HepG2 (cell line): ENCODE measurements at regions not wholly inside any gene's neighbourhood (a gene's known extent, or its start where the extent isn't known, plus 50 kb on each side); places are given as distances from the start of the nearest gene placed in this dataset.

ENCODE experiments used
- BHLHE40 ChIP-seq: IDR thresholded peaks from 2 replicates; pipeline ENCODE4 v1.6.1; 2011; ENCODE audit warnings: low read length, improper control_type of control experiment
- ELK4 ChIP-seq: sonication (generic); formaldehyde crosslinking; IDR thresholded peaks from 2 replicates; pipeline ENCODE4 v1.9.0; 2021; ENCODE audit warnings: missing genetic modification reagents, borderline replicate concordance
- FOXA3 ChIP-seq: IDR thresholded peaks from 2 replicates; pipeline ENCODE4 v1.6.1; 2016; ENCODE audit warnings: missing genetic modification reagents, missing compliant biosample characterization
- HNRNPH1 ChIP-seq: fragments of 200-400 bp; formaldehyde crosslinking; optimal IDR thresholded peaks from 2 replicates; pipeline ENCODE3; 2017; ENCODE audit warnings: mild to moderate bottlenecking, low read depth, low read length
- HNRNPLL ChIP-seq: fragments of 200-400 bp; formaldehyde crosslinking; IDR thresholded peaks from 2 replicates; pipeline ENCODE4 v1.6.1; 2017; ENCODE audit warnings: mild to moderate bottlenecking, low read depth, low read length; ENCODE audit not compliant: poor library complexity, severe bottlenecking
- ISX ChIP-seq: sonication (generic); formaldehyde crosslinking; conservative IDR thresholded peaks from 2 replicates; pipeline ENCODE4 v1.5.0; 2020; ENCODE audit warnings: missing genetic modification reagents
- KDM3A ChIP-seq: IDR thresholded peaks from 2 replicates; pipeline ENCODE4 v1.6.1; 2018; ENCODE audit warnings: low read depth, missing compliant biosample characterization
- KDM5B ChIP-seq: sonication (generic); formaldehyde crosslinking; IDR thresholded peaks from 2 replicates; pipeline ENCODE4 v1.4.0; 2020; ENCODE audit warnings: missing genetic modification reagents, mild to moderate bottlenecking, borderline replicate concordance
- KLF6 ChIP-seq: IDR thresholded peaks from 2 replicates; pipeline ENCODE4 v1.8.0; 2016; ENCODE audit warnings: missing biosample characterization, missing genetic modification reagents
- PRMT3 ChIP-seq: sonication (generic); formaldehyde crosslinking; IDR thresholded peaks from 2 replicates; pipeline ENCODE4 v1.8.1; 2022; ENCODE audit warnings: low read depth, mild to moderate bottlenecking, moderate library complexity, missing genetic modification reagents, borderline replicate concordance
- RBAK ChIP-seq: sonication (generic); formaldehyde crosslinking; IDR thresholded peaks from 2 replicates; pipeline ENCODE4 v1.5.1; 2020; ENCODE audit warnings: mild to moderate bottlenecking, missing genetic modification reagents
- RBM22 ChIP-seq: fragments of 200-400 bp; formaldehyde crosslinking; optimal IDR thresholded peaks from 2 replicates; pipeline ENCODE3; 2017; ENCODE audit warnings: mild to moderate bottlenecking, low read length, moderate library complexity
- SAP130 ChIP-seq: IDR thresholded peaks from 2 replicates; pipeline ENCODE4 v1.6.1; 2016; ENCODE audit warnings: low read depth
- SIN3B ChIP-seq: fragments of 150-350 bp; IDR thresholded peaks from 2 replicates; pipeline ENCODE4 v1.6.1; 2014; ENCODE audit warnings: low read length
- SKI ChIP-seq: fragments of 450-650 bp; IDR thresholded peaks from one replicate; pipeline ENCODE4 v1.6.1; 2018; ENCODE audit warnings: mild to moderate bottlenecking; ENCODE audit not compliant: partially characterized antibody
- ZNF335 ChIP-seq: sonication (generic); formaldehyde crosslinking; IDR thresholded peaks from 2 replicates; pipeline ENCODE4 v1.4.0; 2020; ENCODE audit warnings: missing genetic modification reagents
- ZNF33B ChIP-seq: sonication (generic); formaldehyde crosslinking; IDR thresholded peaks from 2 replicates; pipeline ENCODE4 v1.5.1; 2020; ENCODE audit warnings: mild to moderate bottlenecking, missing genetic modification reagents
- ZNF451 ChIP-seq: sonication (generic); formaldehyde crosslinking; IDR thresholded peaks from 2 replicates; pipeline ENCODE4 v1.5.0; 2020; ENCODE audit warnings: mild to moderate bottlenecking, missing genetic modification reagents
- ZNF530 ChIP-seq: sonication (generic); formaldehyde crosslinking; IDR thresholded peaks from 2 replicates; pipeline ENCODE4 v1.5.0; 2020; ENCODE audit warnings: low read depth, mild to moderate bottlenecking, missing genetic modification reagents
- ZNF607 ChIP-seq: sonication (generic); formaldehyde crosslinking; IDR thresholded peaks from 2 replicates; pipeline ENCODE4 v1.5.1; 2020; ENCODE audit warnings: missing genetic modification reagents, mild to moderate bottlenecking, borderline replicate concordance
- ZNF629 ChIP-seq: sonication (generic); formaldehyde crosslinking; conservative IDR thresholded peaks from 2 replicates; pipeline ENCODE4 v1.5.0; 2020; ENCODE audit warnings: missing genetic modification reagents
- ZNF674 ChIP-seq: sonication (generic); formaldehyde crosslinking; IDR thresholded peaks from 2 replicates; pipeline ENCODE4 v1.5.0; 2020; ENCODE audit warnings: low read depth, mild to moderate bottlenecking, missing genetic modification reagents
- ZNF720 ChIP-seq: sonication (generic); formaldehyde crosslinking; IDR thresholded peaks from 2 replicates; pipeline ENCODE4 v1.4.0; 2020; ENCODE audit warnings: missing genetic modification reagents
- TF ChIP-seq, protein P1 (sequence below): sonication (generic); formaldehyde crosslinking; IDR thresholded peaks from 2 replicates; pipeline ENCODE4 v1.9.0; 2021; ENCODE audit warnings: missing genetic modification reagents, borderline replicate concordance
- TF ChIP-seq, protein P2 (sequence below): fragments of 450-650 bp; IDR thresholded peaks from 2 replicates; pipeline ENCODE4 v1.6.1; 2017
- TF ChIP-seq, protein P3 (sequence below): IDR thresholded peaks from 2 replicates; pipeline ENCODE4 v1.6.1; 2016; ENCODE audit warnings: low read depth

- TF ChIP-seq ZNF607 (peak; percentile 55; the same call in 1 of the 2 replicates), ISX (CRISPR knock-in tag) (no peak), ZNF674 (CRISPR knock-in tag) (no peak), RBAK (no peak), HNRNPLL (no peak), FOXA3 (peak; percentile 88), RBM22 (no peak), ZNF451 (CRISPR knock-in tag) (no peak), ZNF335 (no peak), ZNF720 (CRISPR knock-in tag) (no peak), SKI (no peak), ELK4 (CRISPR knock-in tag) (no peak), ZNF530 (CRISPR knock-in tag) (no peak), ZNF629 (CRISPR knock-in tag) (no peak), KLF6 (no peak), BHLHE40 (no peak), KDM3A (no peak; the same call in 1 of the 2 replicates), HNRNPH1 (no peak), SIN3B (no peak), ZNF33B (CRISPR knock-in tag) (no peak), KDM5B (CRISPR knock-in tag) (no peak), PRMT3 (CRISPR knock-in tag) (no peak), SAP130 (CRISPR knock-in tag) (peak; percentile 48; the same call in 1 of the 2 replicates)
- TF ChIP-seq, protein P1, sequence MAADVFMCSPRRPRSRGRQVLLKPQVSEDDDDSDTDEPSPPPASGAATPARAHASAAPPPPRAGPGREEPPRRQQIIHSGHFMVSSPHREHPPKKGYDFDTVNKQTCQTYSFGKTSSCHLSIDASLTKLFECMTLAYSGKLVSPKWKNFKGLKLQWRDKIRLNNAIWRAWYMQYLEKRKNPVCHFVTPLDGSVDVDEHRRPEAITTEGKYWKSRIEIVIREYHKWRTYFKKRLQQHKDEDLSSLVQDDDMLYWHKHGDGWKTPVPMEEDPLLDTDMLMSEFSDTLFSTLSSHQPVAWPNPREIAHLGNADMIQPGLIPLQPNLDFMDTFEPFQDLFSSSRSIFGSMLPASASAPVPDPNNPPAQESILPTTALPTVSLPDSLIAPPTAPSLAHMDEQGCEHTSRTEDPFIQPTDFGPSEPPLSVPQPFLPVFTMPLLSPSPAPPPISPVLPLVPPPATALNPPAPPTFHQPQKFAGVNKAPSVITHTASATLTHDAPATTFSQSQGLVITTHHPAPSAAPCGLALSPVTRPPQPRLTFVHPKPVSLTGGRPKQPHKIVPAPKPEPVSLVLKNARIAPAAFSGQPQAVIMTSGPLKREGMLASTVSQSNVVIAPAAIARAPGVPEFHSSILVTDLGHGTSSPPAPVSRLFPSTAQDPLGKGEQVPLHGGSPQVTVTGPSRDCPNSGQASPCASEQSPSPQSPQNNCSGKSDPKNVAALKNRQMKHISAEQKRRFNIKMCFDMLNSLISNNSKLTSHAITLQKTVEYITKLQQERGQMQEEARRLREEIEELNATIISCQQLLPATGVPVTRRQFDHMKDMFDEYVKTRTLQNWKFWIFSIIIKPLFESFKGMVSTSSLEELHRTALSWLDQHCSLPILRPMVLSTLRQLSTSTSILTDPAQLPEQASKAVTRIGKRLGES = no peak
- TF ChIP-seq, protein P2, sequence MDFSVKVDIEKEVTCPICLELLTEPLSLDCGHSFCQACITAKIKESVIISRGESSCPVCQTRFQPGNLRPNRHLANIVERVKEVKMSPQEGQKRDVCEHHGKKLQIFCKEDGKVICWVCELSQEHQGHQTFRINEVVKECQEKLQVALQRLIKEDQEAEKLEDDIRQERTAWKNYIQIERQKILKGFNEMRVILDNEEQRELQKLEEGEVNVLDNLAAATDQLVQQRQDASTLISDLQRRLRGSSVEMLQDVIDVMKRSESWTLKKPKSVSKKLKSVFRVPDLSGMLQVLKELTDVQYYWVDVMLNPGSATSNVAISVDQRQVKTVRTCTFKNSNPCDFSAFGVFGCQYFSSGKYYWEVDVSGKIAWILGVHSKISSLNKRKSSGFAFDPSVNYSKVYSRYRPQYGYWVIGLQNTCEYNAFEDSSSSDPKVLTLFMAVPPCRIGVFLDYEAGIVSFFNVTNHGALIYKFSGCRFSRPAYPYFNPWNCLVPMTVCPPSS = no peak
- TF ChIP-seq, protein P3, sequence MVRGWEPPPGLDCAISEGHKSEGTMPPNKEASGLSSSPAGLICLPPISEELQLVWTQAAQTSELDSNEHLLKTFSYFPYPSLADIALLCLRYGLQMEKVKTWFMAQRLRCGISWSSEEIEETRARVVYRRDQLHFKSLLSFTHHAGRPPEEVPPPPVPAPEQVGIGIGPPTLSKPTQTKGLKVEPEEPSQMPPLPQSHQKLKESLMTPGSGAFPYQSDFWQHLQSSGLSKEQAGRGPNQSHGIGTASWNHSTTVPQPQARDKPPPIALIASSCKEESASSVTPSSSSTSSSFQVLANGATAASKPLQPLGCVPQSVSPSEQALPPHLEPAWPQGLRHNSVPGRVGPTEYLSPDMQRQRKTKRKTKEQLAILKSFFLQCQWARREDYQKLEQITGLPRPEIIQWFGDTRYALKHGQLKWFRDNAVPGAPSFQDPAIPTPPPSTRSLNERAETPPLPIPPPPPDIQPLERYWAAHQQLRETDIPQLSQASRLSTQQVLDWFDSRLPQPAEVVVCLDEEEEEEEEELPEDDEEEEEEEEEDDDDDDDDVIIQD (CRISPR knock-in tag) = peak; percentile 89; the same call in 1 of the 2 replicates
These were observed 55.4 kb upstream of the LPGAT1 start (continued) for GRCh38 chr1:211885747-211886522.
